NCI-H2081 (cell line): ENCODE measurements at regions not wholly inside any gene's neighbourhood (a gene's known extent, or its start where the extent isn't known, plus 50 kb on each side); places are given as distances from the start of the nearest gene placed in this dataset.
"Not testable (repeated sequence)": the region's sequence is repeated elsewhere in the genome, so short reads cannot be mapped to it uniquely, and the experiment has no call there.

Experiments
- DNase-seq, 2 experiments: peaks; one replicate each; lab custom pipeline; 2025; lab: John Stamatoyannopoulos, UW

DNA sequence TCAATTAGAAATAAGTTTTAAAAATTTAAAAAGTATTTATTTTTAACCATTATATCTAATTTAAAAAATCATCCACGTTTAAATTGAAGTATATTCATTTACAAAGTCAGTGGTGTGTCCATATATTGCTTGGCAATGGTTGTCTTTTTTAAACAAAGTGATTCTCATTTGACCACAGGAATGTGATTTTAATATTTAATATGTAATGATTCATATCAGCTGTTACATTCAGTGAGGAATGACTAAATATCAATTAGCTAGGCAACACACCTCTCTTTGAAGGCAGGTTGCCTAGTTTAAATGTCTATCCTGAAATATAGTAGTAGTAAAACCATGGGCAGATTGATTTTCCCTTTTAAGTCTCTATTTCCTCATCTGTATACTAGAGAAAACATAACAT, 392.2 kb upstream of the CCDC179 start:
- DNase-seq = no peak

DNA sequence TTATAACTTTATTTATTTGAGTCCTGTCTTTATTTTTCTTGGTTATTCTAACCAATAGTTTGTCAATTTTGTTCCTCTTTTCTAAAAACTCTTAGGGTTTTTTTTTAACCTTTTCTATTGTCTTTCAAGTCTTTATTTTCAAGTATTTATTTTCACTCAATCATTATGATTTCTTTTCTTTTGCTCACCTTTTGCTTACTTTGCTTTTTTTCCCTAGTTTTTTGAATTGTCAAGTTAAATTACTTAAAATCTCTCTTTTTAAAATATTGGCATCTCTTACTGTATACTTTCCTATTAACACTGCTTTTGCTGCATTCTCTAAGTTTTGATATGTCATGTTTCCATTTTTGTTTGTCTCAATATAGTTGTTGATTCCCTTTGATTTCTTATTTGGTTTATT, 396.8 kb upstream of the CCDC179 start:
- no peak for DNase-seq

DNA sequence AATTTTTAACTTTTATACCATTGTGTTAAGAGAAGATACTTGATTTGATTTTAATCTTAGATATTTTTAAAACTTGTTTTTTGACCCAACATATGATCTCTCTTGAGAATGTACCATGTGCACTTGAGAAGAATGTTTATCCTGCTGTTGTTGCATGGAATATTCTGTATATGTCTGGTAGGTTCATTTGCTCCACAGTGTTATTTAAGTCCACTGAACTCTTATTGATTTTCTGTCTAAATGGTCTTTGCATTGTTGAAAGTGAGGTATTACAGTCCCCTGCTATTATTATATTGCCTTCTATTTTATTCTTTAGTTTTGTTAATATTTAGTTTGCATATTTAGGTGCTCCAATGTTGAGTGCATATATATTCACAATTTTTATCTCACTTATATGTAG, 397.3 kb upstream of the CCDC179 start:
- DNase-seq = no peak

DNA sequence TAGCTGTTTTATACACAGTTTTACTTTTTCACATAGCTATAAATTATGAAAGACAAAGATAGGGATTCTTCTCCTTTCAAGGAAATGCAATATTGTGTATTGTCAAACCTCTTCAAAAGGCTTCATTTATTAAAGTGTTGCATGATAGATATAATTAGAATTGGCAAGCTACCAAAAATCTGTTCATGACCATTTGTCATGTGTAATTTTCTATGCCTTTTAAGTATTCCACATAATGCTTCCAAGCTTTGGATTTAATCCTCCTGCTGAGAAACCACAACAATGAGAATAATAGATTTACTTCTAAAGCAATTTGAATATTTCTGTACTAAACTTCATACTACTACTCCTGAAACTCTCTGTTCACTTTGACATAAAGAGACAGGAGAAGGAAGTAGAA, 403.2 kb upstream of the CCDC179 start:
- DNase-seq = peak; percentile 33 to 75

DNA sequence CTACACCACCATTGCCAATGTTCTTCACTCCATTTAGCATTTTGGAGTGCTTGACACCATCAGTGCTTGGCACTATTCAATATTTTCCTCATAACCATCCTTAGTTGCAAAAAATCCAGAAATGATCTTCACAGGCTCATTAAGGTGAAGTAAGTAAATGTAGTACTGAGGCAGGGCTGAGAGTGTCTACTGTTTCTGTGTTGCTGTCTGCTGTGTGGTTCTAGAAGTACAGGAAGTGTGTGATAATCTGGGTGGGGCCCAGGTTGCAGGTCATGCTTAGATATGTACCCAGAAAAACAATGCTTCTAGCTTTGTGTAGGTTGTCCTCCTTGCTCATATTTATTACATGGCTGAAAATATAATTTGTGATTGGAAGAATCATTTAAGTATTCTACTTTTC, 411.8 kb upstream of the CCDC179 start:
- DNase-seq = no peak

DNA sequence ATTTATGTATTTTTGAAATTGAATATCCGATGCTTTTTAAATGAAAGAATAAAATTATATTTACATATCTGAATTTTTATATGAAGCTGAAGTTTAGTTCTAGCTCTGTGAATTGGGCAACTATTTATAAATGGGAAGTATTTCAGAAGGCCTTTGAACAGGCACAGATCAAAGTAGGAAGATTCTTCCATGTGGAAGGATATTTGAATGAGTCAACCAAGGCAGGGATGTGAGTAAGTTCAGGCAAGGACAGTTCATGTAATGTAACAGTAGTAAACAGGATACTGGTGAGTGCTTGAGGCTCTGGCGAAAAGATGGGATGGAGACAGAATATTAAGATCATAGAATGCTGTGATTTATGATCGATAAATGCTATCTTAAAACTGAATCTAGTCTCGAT, 417.8 kb upstream of the CCDC179 start:
- no peak for DNase-seq

DNA sequence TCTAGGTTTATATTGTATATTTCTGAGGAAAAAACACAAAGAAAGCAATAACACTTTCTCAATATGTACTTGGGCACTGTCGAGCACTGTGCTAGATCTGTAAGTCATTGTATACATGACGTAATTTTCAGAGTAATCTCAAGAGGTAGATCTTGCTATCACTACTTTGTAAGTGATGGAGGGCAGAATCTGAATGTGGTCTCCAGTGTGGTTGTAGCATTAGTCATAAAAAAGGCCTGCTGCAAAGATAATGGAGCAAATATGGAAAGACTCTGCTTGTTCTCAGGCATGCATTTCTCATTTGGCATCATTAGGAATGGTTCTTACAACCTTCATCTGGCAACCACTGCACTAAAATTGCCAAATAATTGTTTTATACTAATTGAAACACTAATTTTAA, 419.8 kb upstream of the CCDC179 start:
- no peak for DNase-seq

DNA sequence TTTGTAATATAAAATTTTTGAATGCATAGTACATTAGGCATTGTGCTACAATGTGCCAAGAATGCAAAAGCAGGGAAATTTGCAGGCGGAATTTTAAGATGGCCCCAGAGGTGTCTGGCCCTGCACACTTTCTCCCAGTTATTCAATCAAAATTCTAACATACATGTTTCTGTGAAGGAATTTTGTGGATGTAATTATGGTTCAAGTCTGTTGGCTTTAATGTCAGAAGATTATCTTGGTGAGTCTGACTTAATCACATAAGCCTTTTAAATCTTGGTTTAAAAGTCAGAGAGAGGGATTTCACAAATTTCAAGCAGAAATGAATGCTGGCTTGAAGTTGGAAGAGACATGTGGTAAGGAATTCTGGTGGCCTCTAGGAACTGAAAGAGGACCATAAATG, 423.4 kb upstream of the CCDC179 start:
- DNase-seq = no peak

DNA sequence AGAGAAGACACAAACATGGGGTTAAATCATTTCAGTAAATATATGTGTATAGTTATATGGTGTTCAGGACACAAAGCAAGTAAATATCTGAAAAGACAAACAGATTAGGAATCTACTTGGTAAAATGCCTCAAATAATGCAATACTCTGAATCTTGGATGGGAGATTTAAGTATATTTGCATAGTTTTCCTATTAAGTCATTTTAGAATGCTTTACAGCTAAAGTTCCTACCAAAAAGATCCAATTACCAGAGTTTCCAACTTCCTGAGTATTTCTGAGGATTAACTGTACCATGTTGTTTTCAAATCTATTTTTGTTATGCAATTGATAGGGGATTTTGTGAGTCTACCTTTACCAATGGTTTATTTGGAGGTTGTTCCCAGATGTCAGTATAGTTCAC, 424.4 kb upstream of the CCDC179 start:
- DNase-seq = no peak

DNA sequence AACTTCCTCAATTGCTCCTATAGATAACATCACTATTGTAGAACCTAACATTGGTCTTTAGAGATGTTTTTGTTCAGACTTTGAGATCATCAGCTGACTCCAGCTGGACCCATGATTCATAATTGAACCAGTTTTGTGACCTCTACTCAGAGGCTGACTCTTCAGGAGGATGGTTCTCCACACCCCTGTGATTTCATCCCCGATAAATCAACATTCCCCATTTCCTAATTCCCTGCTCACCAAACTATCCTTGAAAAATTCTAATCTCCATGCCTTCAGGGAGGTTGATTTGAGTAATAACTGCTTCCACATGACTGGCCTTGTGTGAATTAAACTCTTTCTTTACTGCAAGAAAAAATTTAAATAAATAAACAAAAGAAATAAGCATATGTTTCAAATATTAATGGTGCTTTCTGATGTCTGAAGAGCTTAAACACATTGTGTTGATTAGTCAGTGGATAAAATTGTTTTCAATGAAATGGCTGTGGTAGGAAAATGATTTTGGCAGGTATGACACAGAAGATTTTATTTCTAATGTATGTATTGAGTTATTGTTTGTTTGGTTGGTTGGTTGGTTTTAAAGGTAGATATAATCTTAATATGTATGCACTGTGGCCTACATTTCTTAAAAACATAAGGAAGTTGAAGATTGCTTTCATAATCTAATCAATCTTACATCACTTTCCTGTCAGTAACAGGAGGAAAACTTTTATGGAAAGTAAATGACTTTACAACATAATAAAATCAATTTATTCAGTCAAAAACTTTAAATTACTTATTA, 427.9 kb upstream of the CCDC179 start:
- no peak for DNase-seq

DNA sequence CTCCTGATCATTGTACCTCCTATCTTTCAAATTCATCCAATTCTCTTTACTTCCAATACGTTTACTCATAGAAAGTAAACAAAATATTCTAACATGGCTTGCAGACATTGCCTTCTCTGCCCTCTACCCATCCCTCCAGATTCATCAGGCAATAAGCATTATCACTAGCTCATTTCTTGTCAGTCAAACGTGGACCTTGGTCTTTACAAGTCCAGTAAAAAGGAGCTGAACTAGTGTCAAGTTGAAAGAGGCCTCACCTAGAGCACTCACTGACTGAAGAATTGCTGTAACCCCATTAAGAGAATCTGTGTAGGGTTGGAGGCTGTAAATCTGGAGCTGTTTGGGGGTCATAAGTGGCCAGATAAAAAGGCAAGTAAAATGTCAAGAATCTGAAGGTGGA, 435.0 kb upstream of the CCDC179 start:
- DNase-seq = no peak

DNA sequence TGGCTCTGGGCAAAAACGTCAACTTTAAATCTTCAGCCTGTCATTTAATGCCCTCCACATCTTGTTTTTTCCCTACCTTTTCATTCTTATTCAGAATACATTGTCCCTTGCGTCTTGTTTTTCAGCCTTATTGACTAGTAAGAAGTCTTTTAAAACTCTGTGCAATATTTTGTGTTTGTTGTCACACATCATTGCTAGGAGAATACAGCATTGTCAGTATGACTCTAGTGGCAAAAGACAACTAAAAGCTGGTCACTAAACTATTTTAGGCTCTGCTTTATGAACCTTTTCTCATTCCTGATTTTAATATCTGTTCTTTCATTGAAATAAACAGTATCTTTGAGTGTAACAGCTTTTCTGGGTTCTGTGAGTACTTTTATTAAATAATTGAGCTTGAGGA, 447.8 kb upstream of the CCDC179 start:
- no peak for DNase-seq

DNA sequence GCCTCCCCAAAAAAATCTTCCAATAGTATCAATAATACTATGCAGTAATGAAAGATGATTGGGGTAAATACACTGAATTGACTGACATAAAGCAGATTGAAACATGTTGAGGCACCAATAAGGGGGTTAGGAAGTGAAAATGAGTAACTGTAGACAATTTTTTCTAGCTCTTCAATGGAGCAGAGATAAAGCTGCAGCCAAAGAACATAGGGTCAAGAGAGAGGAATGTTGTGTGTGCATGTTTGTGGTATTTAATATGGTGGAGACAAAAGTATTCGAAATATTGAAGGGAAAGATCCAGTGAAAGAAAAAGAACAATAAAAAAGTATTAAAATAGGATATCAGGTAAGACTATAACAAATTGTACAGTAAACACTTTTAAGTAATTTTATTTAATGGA, 450.0 kb upstream of the CCDC179 start:
- no peak for DNase-seq

DNA sequence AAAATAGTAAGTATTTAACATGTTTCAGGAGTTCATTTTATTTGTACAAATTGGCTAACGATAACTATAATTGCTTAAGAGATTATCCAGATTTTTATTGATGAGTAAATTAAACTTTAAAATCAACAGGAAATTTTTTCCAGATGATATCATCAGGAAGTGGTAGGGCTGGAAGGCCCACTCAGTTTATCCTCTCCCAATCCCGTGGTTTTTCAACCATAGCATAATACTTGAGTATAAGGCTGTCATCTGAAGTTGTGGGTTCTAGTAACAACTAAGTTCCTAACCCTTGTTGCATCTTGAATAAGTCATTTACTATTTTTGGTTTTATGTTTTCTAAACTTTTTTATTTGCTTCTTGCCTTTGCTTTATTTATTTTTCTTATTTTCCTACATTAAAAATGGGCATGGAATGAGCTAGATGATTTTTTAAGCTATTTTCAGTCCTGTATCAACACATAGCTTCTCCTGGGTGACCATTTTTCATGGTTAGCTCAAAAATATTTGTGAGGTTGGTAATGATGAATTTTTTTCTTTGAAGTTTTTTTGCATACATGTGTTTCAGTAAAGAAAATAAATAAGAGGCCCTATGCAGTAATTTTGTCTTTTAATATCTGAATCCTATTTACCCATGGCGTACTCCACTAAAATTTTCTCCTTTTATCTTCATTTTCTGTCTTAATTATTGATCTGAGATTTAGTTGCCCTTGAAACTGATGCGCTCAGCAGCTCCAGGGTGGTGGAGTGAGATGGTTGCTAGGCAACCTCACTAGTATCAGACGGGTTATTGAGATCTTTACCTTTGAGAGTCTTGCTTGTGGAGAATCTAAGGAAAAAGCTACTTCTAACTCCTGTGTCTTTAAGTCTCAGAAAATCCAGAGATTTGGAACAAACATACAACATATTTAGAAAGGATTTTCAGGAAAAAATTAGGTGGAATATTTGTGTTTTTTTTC, 452.0 kb upstream of the CCDC179 start:
- DNase-seq = no peak

DNA sequence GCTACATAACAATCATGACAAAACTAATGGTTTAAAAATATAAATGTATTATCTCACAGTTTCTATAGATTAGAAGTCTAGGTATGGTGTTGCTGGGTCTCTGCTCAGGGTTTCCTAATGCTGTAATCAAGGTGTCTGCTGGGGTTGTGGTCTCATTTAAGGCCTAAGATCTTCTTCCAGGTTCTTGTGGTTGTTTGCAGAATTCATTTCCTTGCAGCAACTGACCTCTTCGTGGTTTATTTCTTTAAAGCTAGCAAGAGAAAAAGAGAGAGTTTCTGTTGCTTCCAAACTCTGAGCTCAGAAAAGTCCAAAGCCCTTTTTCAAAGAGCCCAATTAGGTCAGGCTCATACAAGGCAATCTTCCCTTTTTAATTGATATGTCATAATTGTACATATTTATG, 452.7 kb upstream of the CCDC179 start:
- no peak for DNase-seq

DNA sequence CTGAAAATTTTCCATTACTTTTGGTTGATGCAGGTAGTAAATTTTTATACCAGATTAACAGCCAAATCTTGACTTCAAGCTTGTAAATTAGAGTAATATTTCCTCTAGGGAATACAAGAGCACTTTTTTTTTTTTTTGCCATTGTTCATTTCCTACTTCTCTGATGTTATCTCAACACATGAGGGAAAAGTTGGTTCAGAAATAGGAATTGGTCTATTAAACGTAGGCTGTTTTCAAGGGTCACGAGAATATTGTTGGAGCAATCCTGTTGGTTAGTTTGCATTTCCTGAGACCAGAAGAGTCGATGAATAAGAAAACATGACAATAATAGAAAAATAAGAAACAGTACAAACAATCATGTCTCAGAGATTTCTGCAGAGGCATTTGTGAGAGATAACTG, 453.9 kb upstream of the CCDC179 start:
- DNase-seq = no peak

DNA sequence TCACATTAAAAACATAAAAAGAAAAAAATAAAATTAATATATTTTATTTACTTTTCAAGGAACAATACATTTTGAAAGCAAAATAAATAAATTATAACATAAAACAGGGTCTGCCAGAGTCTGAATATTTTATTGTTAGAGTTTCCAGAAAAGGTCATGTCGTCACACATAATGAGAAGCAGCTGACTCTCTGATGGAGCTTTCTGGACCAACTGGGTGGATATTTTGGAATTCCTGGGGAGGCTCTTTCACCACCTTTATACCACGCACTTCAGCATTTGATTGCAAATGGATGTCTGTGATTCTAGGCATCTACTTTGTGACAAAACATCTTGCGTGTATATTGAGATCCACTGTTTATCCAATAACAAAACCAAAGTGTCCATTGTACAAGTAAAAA, 455.0 kb upstream of the CCDC179 start:
- DNase-seq = no peak

DNA sequence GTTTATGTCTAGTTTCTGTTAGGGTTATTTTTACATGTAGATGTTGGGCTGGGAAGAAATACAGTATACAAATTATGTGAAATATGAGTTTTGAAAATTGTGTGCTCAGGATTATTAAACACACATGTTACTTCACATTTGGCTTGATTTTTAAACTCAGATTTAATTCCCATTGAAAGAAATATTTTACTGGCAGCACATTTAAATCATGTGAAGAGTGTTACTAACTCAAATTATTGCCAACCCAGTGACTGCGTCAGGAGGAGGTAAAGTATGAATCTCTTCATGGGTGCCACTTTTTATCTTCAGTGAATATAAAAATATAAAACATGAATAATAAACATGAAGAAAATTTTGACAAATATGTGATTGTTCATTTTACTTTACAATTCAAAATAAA, 457.5 kb upstream of the CCDC179 start:
- DNase-seq = no peak

DNA sequence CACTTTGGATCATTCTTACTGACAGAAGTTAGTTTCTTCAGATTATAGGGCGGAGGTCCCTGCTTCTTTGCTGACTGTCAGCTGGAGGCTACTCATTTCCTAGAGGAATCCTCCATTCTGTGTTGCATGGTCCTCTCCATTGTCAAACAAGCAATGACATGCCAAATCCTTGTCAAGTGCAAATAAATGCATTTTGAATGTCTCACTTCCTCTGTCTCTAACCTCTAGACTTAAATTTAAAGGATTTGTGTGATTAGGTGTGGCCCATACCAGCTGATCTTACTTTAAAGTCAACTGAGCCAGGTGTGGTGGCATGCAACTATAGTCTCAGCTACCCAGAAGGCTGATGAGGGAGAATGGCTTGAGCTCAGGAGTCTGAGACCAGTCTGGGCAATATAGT, 458.4 kb upstream of the CCDC179 start:
- DNase-seq = no peak

DNA sequence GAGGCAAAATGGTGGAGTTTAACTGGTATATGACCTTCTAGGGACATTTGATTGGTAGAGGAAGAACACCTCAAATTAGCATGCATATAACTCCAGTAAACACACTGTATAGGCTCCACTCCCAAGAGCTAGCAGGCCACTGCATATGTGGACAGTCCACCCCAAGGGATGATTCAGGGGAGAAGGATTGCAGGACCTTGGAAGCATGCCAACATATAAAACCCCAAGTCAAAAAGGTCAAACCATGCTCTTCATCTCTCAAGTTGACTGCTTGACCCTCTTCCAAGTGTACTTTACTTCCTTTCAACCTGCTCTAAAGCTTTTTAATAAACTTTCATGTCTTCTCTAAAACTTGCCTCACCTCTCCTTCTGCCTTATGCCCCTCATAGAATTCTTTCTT, 459.9 kb upstream of the CCDC179 start:
- no peak for DNase-seq

DNA sequence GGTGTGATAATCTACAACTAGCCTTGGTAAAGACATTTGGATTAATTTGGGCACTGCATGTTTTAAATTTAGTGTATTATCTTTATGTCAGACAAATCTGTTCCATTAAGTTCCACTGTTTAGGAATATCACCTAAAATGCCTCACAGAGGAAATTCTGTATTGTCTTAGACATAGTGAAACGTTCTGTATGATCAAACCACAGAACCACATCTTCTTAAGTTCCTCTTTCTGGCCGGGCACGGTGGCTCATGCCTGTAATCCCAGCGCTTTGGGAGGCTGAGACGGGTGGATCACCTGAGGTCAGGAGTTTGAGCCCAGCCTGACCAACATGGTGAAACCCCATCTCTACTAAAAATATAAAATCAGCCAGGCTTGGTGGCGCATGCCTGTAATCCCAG, 475.3 kb upstream of the CCDC179 start:
- not testable (repeated sequence) for DNase-seq

DNA sequence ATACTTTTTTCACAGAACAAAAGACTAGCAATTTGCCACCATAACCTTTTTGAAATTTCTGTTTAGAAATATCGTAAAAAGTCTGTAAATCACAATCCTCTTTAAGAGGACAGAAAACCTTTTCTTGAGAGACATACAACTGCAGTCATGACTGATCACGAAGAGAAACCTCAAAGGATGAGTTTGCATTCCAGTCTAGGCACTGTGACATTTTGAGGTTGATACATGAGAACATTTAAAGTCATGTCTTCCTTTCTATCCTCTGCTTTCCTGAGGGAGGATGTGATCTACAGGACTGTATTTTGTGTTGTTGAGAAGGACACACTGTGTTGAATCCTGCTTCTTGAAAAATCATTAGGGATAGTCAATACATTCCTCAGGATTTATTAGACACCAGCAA, 476.7 kb upstream of the CCDC179 start:
- no peak for DNase-seq

DNA sequence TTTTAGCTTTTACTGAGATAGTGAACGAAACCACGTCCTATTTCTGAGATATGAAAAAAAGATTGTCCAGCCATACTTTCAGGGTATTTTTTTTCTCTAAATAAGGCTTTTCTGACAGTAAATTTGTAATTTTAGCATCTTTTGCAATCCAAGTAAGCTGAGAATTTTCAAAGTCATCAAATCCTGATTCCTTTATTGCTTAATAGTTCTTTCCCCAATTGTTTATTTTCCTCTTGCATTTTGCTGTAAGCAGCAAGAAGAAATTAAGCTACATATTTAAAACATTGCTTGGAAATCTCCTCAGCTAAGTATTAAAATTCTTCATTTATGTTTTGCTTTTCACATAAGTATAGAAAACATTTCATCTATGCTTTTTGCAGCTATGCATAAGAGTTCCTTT, 493.3 kb upstream of the CCDC179 start:
- no peak for DNase-seq
